GM19438 (cell line): ENCODE measurements at regions not wholly inside any gene's neighbourhood (a gene's known extent, or its start where the extent isn't known, plus 50 kb on each side); places are given as distances from the start of the nearest gene placed in this dataset.

Experiments
- ATAC-seq: cut with Tn5 transposase; IDR thresholded peaks from one replicate; pipeline ENCODE4 v1.9.1; 2021; ENCODE audit warnings: low read depth; ENCODE audit not compliant: unreplicated experiment

GRCh38 chr14:98937021-98937420 lies 335.0 kb downstream of the BCL11B start:
- ATAC-seq, result no peak

- ATAC-seq, result no peak
Measured at GRCh38 chr14:98937712-98938505, 334.1 kb downstream of the BCL11B start.

GRCh38 chr14:98940693-98941437 lies 331.1 kb downstream of the BCL11B start:
- no peak for ATAC-seq

DNA sequence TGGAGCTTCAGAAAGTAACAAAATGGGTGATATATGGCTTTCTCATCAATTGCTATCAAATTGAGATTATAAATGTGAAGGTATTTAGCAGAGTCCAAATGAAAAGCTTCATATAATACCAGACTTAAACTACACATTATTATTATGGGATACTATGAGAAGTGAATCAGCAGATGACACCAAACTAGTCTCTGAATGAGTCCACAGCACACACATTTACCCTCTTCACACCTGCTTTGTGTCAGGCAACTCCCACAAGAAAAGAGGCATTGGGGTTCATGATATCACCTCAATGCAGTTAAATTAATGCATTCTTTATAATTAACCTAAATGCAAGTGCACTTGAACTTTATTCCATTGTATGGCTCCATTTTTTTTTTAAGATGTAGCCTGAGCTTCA lies 330.5 kb downstream of the BCL11B start:
- no peak for ATAC-seq

GRCh38 chr14:98943907-98944306 lies 328.1 kb downstream of the BCL11B start:
- no peak for ATAC-seq

DNA sequence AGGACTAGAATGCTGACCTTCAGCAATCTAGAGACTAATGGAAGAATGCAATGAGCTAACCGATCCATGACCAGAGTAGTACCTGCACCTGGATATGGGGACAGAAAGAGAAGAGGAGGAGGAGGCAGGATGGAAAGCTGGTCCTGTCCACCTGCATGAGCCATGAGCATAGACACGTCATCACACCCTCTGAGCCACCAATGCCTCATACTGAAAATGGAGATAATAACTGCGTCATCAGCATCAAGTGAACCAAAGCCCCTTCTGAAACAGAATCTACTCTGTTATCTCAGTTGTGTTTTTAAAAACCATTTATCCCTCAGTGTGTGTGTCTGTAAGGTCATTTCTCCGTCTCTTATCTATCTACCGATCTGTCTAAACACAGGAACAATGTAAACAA lies 327.0 kb downstream of the BCL11B start:
- no peak for ATAC-seq

DNA sequence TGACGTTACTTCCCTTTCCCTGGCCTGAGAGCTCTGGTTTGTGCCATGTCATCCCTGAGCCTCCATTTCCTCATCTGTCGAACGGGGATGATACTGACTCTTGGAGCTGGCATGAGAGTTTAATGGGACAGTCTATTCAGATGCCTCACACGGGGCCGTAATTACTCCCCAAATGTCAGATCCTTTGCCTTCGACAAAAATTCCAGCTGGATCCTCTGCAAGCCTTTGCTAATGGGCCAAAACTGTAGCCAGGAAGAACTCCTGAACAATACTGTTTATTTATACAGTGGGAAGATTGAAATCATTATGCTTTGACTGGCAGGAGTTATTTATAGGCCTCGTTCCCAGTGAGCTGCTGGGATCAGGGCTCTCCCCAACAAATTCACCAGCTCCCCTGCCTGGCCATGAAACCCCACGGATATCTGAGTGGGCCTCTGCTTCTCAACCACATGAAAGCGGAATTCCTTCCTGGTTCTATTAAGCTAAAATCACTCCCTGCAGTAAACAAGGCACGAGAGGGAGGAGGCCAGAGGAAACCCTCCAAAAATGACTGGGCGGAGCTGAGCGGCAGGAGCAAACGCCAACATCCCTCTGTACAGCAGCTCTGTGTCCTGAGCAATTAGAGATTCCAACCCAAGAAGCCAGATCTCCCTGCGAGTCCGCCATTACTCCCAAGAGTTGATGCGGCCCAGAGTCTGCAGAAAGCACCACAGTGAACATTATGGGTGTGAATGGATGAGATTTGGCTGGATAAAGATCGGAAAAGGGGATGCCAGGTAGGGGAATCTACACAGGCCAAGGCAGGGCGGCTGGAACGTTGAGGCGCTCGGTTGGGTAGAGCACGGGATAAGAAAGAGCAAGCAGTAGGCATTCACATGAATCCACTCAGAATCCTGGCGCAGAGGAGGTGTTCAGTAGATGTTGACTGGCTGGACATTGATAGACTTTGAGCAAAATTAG lies 326.1 kb downstream of the BCL11B start:
- no peak for ATAC-seq

DNA sequence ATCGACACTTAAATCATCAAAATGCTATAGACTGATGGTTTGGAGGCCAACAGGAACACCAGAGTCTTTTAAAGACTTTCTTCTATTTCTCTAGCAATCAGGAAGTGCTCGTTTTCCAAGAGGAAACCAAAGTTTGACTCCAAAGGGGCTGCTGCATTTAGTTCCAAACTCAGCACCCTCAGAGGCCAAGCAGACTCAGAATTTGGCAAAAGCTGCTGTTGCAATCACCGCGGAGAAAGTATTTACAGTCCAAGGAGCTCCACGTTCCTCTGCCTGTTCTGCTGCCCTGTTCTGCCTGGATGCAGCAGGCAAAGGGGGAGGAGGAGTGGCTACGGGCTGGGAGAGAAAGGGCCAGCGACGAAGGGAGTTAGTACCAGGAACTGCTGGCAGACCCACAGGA lies 325.1 kb downstream of the BCL11B start:
- ATAC-seq, result no peak

- ATAC-seq, result no peak
Measured at GRCh38 chr14:98947911-98948595, 323.9 kb downstream of the BCL11B start.

DNA sequence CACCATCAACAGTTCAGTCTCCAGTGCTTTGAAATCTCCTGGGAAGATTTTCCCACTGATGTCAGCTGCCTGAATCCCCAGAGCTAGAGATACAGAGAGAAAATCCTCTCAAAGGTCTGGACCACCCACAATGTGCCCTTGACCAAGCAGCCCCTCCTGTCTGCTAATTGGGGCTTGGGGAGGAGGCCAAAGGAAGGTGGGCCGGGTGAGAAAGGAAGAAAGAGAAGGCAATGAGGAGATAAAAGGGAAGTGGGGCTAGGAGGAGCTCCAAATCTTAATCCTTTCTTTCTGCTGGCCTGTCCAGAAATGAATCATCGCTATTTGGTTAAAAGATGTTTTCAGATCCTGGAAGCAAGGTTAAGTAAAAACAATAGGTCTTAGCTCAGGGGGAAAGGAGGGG lies 322.9 kb downstream of the BCL11B start:
- ATAC-seq, result no peak

GRCh38 chr14:98949481-98950135 lies 322.4 kb downstream of the BCL11B start:
- no peak for ATAC-seq

DNA sequence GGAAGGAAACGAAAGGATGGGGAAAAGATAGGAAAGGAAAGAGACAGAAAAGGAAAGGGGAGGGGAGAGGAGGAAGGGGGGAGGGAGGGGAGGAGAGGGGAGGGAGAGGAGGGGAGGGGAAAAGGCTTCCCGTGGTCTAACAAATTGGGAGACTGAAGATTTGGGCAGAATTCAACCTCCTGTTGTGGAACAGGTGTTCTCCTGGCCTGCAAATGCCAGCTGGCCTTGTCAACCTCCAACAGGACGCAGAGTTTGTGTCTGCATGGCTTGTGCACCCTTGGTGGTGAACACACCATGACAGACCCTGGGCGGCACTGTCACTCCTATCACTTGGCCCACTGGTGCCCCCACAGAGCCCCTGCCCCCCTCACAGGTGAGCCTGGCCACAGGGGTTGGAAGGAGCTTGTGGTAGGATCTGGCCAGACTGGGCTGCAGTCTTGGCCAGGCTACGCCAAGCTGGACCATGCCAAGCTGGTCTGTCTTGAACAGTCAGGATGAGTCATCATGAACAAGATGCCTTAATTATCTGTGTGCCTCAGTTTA lies 321.6 kb downstream of the BCL11B start:
- no peak for ATAC-seq

- ATAC-seq, result no peak
Measured at GRCh38 chr14:98951031-98951430, 321.0 kb downstream of the BCL11B start.

DNA sequence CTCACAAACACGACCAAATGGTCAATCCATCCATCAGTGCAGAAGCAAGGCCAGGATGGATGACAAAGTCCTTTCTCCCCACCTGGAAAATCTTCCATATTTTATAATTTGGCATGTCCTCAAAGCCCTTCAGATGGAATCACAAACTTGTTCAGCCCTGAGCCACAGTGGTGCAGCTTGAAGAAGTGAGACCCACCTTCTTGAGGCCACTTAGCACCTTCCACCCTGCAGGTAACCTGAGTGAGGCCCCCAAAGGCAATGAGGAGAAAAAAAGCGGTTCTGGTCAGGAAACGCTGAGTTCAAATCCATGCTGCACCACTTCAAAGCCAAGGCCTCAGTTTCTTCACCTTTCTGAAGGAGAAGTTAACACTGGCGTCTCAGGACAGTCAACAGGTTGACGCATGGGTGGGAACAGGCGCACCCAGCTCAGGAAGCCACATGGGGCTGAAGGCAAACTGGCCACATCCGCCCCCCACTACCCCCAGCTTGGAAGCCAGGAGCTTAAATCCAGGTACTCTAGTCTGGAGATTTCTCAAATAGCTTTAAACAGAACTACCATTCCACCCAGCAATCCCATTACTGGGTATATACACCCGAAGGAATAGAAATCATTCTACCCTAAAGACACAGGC lies 320.4 kb downstream of the BCL11B start:
- no peak for ATAC-seq

GRCh38 chr14:98952593-98953350 lies 319.2 kb downstream of the BCL11B start:
- ATAC-seq, result no peak

DNA sequence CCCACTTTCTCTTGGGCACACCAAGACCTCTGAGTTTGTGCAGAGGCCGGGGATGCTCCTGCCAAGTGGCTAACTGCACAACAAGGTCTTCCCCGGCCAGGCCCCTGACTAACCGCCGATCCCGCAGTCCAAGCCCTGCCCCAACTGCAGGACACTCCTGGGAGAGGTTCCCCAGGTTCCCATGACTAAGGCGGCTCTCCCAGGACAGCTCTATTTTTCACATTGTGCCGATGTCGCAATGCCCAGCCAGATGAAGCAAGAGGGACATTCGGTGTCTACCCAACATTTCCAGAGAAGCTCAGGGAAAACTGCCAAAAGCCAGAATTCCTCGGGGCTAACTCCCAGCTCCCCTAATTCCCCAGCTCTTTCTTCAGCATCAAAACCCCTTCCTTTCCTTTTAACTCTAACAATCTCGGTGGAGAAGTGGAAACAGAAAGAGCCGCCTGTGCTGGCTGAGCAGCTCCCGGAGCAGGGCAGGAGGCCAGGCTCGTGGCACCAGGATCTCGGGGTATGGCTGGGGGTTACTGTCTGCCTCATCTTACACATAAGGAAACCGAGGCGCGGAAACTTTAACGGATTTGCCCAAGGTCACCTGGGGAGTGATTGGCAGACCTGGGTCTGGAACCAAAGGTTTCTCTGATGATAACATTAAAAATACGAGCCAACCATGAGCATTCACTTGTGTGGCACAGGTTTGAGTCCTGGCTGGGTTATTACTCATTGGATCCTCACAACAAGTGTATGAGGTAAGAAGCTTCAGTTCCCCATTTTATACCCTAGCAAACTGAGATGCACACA lies 318.2 kb downstream of the BCL11B start:
- no peak for ATAC-seq

- ATAC-seq, result no peak
Measured at GRCh38 chr14:98954349-98955000, 317.5 kb downstream of the BCL11B start.
